KMS-11 (cell line): ENCODE measurements at regions not wholly inside any gene's neighbourhood (a gene's known extent, or its start where the extent isn't known, plus 50 kb on each side); places are given as distances from the start of the nearest gene placed in this dataset.

ENCODE experiments used
- H2AFZ ChIP-seq: fragments of 200-600 bp; sonication (generic); 2 replicates; pipeline ENCODE4 v1.6.1; 2016; ENCODE audit warnings: antibody characterized with exemption, mixed run types, low read depth
- H3K27ac ChIP-seq: fragments of 200-600 bp; sonication (generic); 2 replicates; pipeline ENCODE4 v1.6.1; 2016; ENCODE audit warnings: mild to moderate bottlenecking, mixed run types
- H3K27me3 ChIP-seq: fragments of 200-600 bp; sonication (generic); 2 replicates; pipeline ENCODE4 v1.6.1; 2017; ENCODE audit warnings: mild to moderate bottlenecking, low read depth, mixed run types, moderate library complexity; ENCODE audit not compliant: insufficient read depth
- H3K36me3 ChIP-seq: fragments of 200-600 bp; sonication (generic); 2 replicates; pipeline ENCODE4 v1.6.1; 2017; ENCODE audit warnings: mild to moderate bottlenecking, mixed run types; ENCODE audit not compliant: insufficient read depth
- H3K4me1 ChIP-seq: fragments of 200-600 bp; sonication (generic); 2 replicates; pipeline ENCODE4 v1.6.1; 2016; ENCODE audit warnings: mild to moderate bottlenecking, low read depth, mixed run types; ENCODE audit not compliant: poor library complexity, severe bottlenecking
- H3K4me2 ChIP-seq: fragments of 200-600 bp; sonication (generic); 2 replicates; pipeline ENCODE4 v1.7.0; 2016; ENCODE audit warnings: mild to moderate bottlenecking, mixed run types
- H3K4me3 ChIP-seq: fragments of 200-600 bp; sonication (generic); IDR thresholded peaks from 2 replicates; pipeline ENCODE4 v1.6.1; 2017; ENCODE audit warnings: low read depth, low read length, mixed read lengths; ENCODE audit not compliant: insufficient read depth
- H3K79me2 ChIP-seq: fragments of 200-600 bp; sonication (generic); 2 replicates; pipeline ENCODE4 v1.6.1; 2016; ENCODE audit warnings: low read depth, mixed run types; ENCODE audit not compliant: insufficient read depth
- H3K9ac ChIP-seq: fragments of 200-600 bp; sonication (generic); 2 replicates; pipeline ENCODE4 v1.6.1; 2016; ENCODE audit warnings: mild to moderate bottlenecking, mixed run types
- H4K20me1 ChIP-seq: fragments of 200-600 bp; sonication (generic); 2 replicates; pipeline ENCODE4 v1.6.1; 2016; ENCODE audit warnings: mild to moderate bottlenecking, mixed run types; ENCODE audit not compliant: insufficient read depth
- CTCF ChIP-seq: fragments of 200-600 bp; sonication (generic); conservative IDR thresholded peaks from 2 replicates; pipeline ENCODE4 v1.6.1; 2017; ENCODE audit warnings: low read depth, mild to moderate bottlenecking, antibody characterized with exemption, low read length, moderate library complexity, mixed read lengths

- H3K27ac ChIP-seq: no peak overlapping the region
- no peak overlapping the region for H3K4me3 ChIP-seq
- TF ChIP-seq CTCF: no peak
- H3K4me1 ChIP-seq: no peaks in the 10 kb centered on the region
- no peak overlapping the region for H3K9ac ChIP-seq
- no peaks in the 10 kb centered on the region for H3K27me3 ChIP-seq
- no peak overlapping the region for H2AFZ ChIP-seq
- H4K20me1 ChIP-seq: no peaks in the 10 kb centered on the region
- H3K79me2 ChIP-seq: no peaks in the 10 kb centered on the region
- no peaks in the 10 kb centered on the region for H3K36me3 ChIP-seq
- no peak overlapping the region for H3K4me2 ChIP-seq
These were observed 69.4 kb upstream of the CBLN2 start for GRCh38 chr18:72613534-72613930.

DNA sequence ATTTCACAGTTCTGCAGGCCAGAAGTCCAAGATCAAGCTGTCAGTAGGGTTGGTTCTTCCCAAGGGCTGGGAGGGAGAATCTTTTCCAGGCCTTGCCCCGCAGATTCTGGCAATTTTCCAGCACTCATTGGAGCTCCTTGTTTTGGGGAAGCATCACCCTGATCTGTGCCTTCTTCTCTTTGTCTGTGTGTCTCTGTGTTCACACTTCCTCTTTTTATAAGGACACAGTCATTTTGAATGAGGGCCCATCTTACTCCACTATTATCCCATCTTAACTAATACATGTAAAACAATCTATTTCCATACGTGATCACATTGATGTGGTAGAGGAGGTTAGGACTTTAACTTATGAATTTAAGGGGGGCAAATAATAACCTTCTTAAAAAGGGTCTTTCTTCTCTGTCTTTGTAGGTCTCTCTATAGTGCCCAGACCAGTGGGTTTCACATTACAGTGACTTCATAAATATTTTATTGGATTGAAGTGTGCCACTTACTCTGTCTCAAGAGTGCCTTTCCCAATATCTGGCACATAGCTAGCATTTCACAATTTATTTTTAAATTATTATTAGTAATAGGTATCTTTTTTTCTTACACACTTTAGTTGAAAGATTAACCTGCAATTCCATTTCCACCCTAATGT, 68.9 kb upstream of the CBLN2 start:
- no peak overlapping the region for H2AFZ ChIP-seq
- H3K4me2 ChIP-seq: no peak overlapping the region
- no peaks in the 10 kb centered on the region for H3K79me2 ChIP-seq
- H3K9ac ChIP-seq: no peak overlapping the region
- H3K27me3 ChIP-seq: no peaks in the 10 kb centered on the region
- no peak overlapping the region for H3K27ac ChIP-seq
- TF ChIP-seq CTCF: no peak
- H3K4me1 ChIP-seq: no peaks in the 10 kb centered on the region
- no peaks in the 10 kb centered on the region for H3K36me3 ChIP-seq
- no peaks in the 10 kb centered on the region for H4K20me1 ChIP-seq
- H3K4me3 ChIP-seq: no peak overlapping the region

DNA sequence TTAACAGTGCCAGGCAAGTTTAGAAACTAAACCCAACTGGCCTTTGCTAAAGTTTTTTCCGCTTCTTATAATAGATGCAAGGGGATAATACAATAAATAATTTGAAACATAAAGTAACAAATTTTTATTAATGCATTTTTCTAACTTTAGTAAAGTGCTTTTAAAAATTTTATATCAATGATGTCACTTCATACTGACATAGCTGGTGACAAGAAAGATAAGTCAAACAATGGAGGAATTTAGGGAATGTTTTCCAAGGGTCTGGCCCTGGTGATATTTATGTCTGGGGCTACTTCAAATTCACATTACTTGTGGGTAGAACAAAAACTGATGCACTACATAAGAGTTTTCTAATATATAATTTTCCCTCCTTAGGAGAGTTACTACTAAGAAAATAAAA, 61.2 kb upstream of the CBLN2 start:
- H3K79me2 ChIP-seq: no peaks in the 10 kb centered on the region
- no peaks in the 10 kb centered on the region for H3K27me3 ChIP-seq
- no peak for TF ChIP-seq CTCF
- no peak overlapping the region for H2AFZ ChIP-seq
- no peaks in the 10 kb centered on the region for H3K4me1 ChIP-seq
- H4K20me1 ChIP-seq: no peaks in the 10 kb centered on the region
- no peak overlapping the region for H3K4me3 ChIP-seq
- no peak overlapping the region for H3K27ac ChIP-seq
- H3K9ac ChIP-seq: no peak overlapping the region
- no peaks in the 10 kb centered on the region for H3K36me3 ChIP-seq
- no peak overlapping the region for H3K4me2 ChIP-seq

GRCh38 chr18:72601944-72602343, 57.8 kb upstream of the CBLN2 start:
- no peak overlapping the region for H2AFZ ChIP-seq
- H3K27me3 ChIP-seq: no peaks in the 10 kb centered on the region

More at GRCh38 chr18:72601944-72602343, 57.8 kb upstream of the CBLN2 start:
- H3K36me3 ChIP-seq: no peaks in the 10 kb centered on the region
- no peak overlapping the region for H3K4me3 ChIP-seq
- no peak overlapping the region for H3K4me2 ChIP-seq
- no peaks in the 10 kb centered on the region for H4K20me1 ChIP-seq
- no peak for TF ChIP-seq CTCF
- no peak overlapping the region for H3K9ac ChIP-seq
- H3K79me2 ChIP-seq: no peaks in the 10 kb centered on the region
- no peak overlapping the region for H3K27ac ChIP-seq
- no peaks in the 10 kb centered on the region for H3K4me1 ChIP-seq
